H1 (cell line): ENCODE measurements at regions not wholly inside any gene's neighbourhood (a gene's known extent, or its start where the extent isn't known, plus 50 kb on each side); places are given as distances from the start of the nearest gene placed in this dataset.

Experiments used
- CTCF ChIA-PET: fragments of 300-600 bp; sonication (Branson Sonifier 250); formaldehyde crosslinking; loops from one replicate; lab custom pipeline; 2021; ENCODE audit not compliant: partially characterized antibody; lab: Charles Lee
- POLR2A ChIA-PET: fragments of 300-600 bp; sonication (Branson Sonifier 250); formaldehyde crosslinking; loops from one replicate; lab custom pipeline; 2021; ENCODE audit warnings: inconsistent platforms; ENCODE audit not compliant: partially characterized antibody; lab: Charles Lee
- DNase-seq, 2 experiments: peaks; one replicate each; pipeline versions ENCODE4 v3.0.0 to v3.0.0-alpha.2; 2010 to 2022; ENCODE audit warnings: low spot score in 2 of 2, low read depth in 1 of 2, mixed read lengths in 1 of 2
- FAIRE-seq: peaks from 2 replicates; lab custom pipeline; 2011; peaks lifted over from hg19 to GRCh38; lab: Jason Lieb, UNC
- H2AFZ ChIP-seq: 2 replicates; pipeline ENCODE4 v1.8.1; 2012; ENCODE audit warnings: low read length, inconsistent platforms
- H2AK5ac ChIP-seq: 2 replicates; pipeline ENCODE4 v1.6.1; 2013; ENCODE audit warnings: low read depth, low read length
- H2BK120ac ChIP-seq: replicated peaks from 2 replicates; pipeline ENCODE3; 2013; ENCODE audit warnings: low read depth, low read length, inconsistent platforms
- H2BK12ac ChIP-seq: 2 replicates; pipeline ENCODE4 v1.6.1; 2013; ENCODE audit warnings: low read depth, low read length
- H2BK15ac ChIP-seq: 2 replicates; pipeline ENCODE4 v1.6.1; 2013; ENCODE audit warnings: low read length
- H2BK20ac ChIP-seq: 2 replicates; pipeline ENCODE4 v1.6.1; 2013; ENCODE audit warnings: low read length
- H2BK5ac ChIP-seq: 2 replicates; pipeline ENCODE4 v1.6.1; 2013; ENCODE audit warnings: low read depth, low read length
- H3K14ac ChIP-seq: 2 replicates; pipeline ENCODE4 v1.6.1; 2013; ENCODE audit warnings: inconsistent platforms; ENCODE audit not compliant: insufficient read length
- H3K18ac ChIP-seq: 2 replicates; pipeline ENCODE4 v1.6.1; 2013; ENCODE audit warnings: low read length; ENCODE audit errors: extremely low read depth
- H3K23ac ChIP-seq: 2 replicates; pipeline ENCODE4 v1.6.1; 2013; ENCODE audit warnings: inconsistent platforms; ENCODE audit not compliant: insufficient read length
- H3K23me2 ChIP-seq: 2 replicates; pipeline ENCODE4 v1.6.1; 2013; ENCODE audit warnings: low read depth, low read length
- H3K27ac ChIP-seq: 2 replicates; pipeline ENCODE4 v1.6.1; 2011; ENCODE audit warnings: low read depth, low read length, inconsistent platforms
- H3K27me3 ChIP-seq, 4 experiments: replicated peaks in 1 of 4; 1 replicate in 1 of 4; 2 replicates in 3 of 4; pipeline versions ENCODE4 v1.6.1 to v1.8.1; 2011 to 2013; ENCODE audit warnings: low read length in 3 of 4, mild to moderate bottlenecking in 3 of 4, inconsistent platforms in 2 of 4, mixed read lengths in 2 of 4, moderate library complexity in 1 of 4; ENCODE audit not compliant: control insufficient read depth in 3 of 4, insufficient read depth in 3 of 4; ENCODE audit errors: extremely low read depth in 1 of 4
- H3K36me3 ChIP-seq, 4 experiments: 2 replicates each; pipeline versions ENCODE4 v1.6.1 to v1.8.1; 2011 to 2013; ENCODE audit warnings: mild to moderate bottlenecking in 4 of 4, low read length in 3 of 4, moderate library complexity in 2 of 4, control low read depth in 1 of 4, inconsistent platforms in 1 of 4; ENCODE audit not compliant: insufficient read depth in 4 of 4, control insufficient read depth in 2 of 4
- H3K4ac ChIP-seq: replicated peaks from 2 replicates; pipeline ENCODE3; 2013; ENCODE audit warnings: low read length, low read depth, mixed read lengths, inconsistent platforms; ENCODE audit not compliant: insufficient read length
- H3K4me1 ChIP-seq, 4 experiments: replicated peaks in 1 of 4; 1 replicate in 1 of 4; 2 replicates in 3 of 4; pipeline versions ENCODE4 v1.6.1 to v1.8.1; 2011 to 2013; ENCODE audit warnings: low read length in 3 of 4, inconsistent platforms in 2 of 4, mixed read lengths in 1 of 4; ENCODE audit not compliant: insufficient read depth in 4 of 4, control insufficient read depth in 3 of 4
- H3K4me2 ChIP-seq, 2 experiments: 2 replicates each; pipeline versions ENCODE4 v1.6.1 to v1.8.1; 2011 to 2013; ENCODE audit warnings: low read depth in 2 of 2, low read length in 2 of 2, control low read depth in 1 of 2, inconsistent platforms in 1 of 2, mild to moderate bottlenecking in 1 of 2; ENCODE audit not compliant: insufficient read depth in 1 of 2
- H3K4me3 ChIP-seq, 4 experiments: fragments of 200-600, 300-600 bp in 1 of 4; sonication (generic), shearing (Covaris generic), sonication (Bioruptor Twin) in 1 of 4; 2 replicates each; pipeline versions ENCODE4 v1.5.1 to v1.8.1; 2011 to 2016; ENCODE audit warnings: low read length in 4 of 4, low read depth in 3 of 4, control low read depth in 2 of 4, inconsistent platforms in 2 of 4, mild to moderate bottlenecking in 2 of 4, mixed read lengths in 1 of 4, moderate library complexity in 1 of 4; ENCODE audit not compliant: insufficient read depth in 2 of 4; ENCODE audit errors: extremely low read depth in 1 of 4
- H3K56ac ChIP-seq: replicated peaks from 2 replicates; pipeline ENCODE3; 2013; ENCODE audit warnings: low read depth, mild to moderate bottlenecking, mixed read lengths, low read length, inconsistent platforms; ENCODE audit not compliant: insufficient read length
- H3K79me1 ChIP-seq: 2 replicates; pipeline ENCODE4 v1.6.1; 2013; ENCODE audit warnings: low read depth, low read length, control low read depth
- H3K79me2 ChIP-seq, 2 experiments: 2 replicates each; pipeline versions ENCODE4 v1.6.1 to v1.8.1; 2012 to 2013; ENCODE audit warnings: low read length in 2 of 2, mild to moderate bottlenecking in 2 of 2, inconsistent platforms in 1 of 2; ENCODE audit not compliant: insufficient read depth in 2 of 2, control insufficient read depth in 1 of 2
- H3K9ac ChIP-seq, 4 experiments: replicated peaks in 1 of 4; 1 replicate in 1 of 4; 2 replicates in 3 of 4; pipeline versions ENCODE4 v1.6.1 to v1.8.1; 2011 to 2013; ENCODE audit warnings: low read depth in 3 of 4, low read length in 3 of 4, control low read depth in 2 of 4, mild to moderate bottlenecking in 2 of 4, moderate library complexity in 2 of 4, inconsistent platforms in 1 of 4; ENCODE audit errors: extremely low read depth in 1 of 4
- H3K9me3 ChIP-seq, 2 experiments: 2 replicates each; pipeline versions ENCODE4 v1.6.1 to v1.8.1; 2012 to 2013; ENCODE audit warnings: mild to moderate bottlenecking in 2 of 2, moderate library complexity in 2 of 2, control low read depth in 1 of 2, inconsistent platforms in 1 of 2, low read depth in 1 of 2, low read length in 1 of 2, mixed read lengths in 1 of 2; ENCODE audit not compliant: insufficient read depth in 2 of 2
- H4K20me1 ChIP-seq, 2 experiments: replicated peaks in 1 of 2; 2 replicates each; pipeline versions ENCODE3 to v1.8.1; 2011 to 2013; ENCODE audit warnings: inconsistent platforms in 2 of 2, low read length in 2 of 2, mild to moderate bottlenecking in 1 of 2; ENCODE audit not compliant: insufficient read depth in 2 of 2, control insufficient read depth in 1 of 2
- H4K5ac ChIP-seq: 2 replicates; pipeline ENCODE4 v1.6.1; 2013; ENCODE audit warnings: low read length, low read depth, mixed read lengths, inconsistent platforms; ENCODE audit not compliant: insufficient read length
- H4K8ac ChIP-seq: 2 replicates; pipeline ENCODE4 v1.8.0; 2013; ENCODE audit warnings: mild to moderate bottlenecking, moderate library complexity, low read length, inconsistent platforms; ENCODE audit not compliant: insufficient read depth; ENCODE audit errors: extremely low read depth
- H4K91ac ChIP-seq: replicated peaks from 2 replicates; pipeline ENCODE3; 2013; ENCODE audit warnings: low read length, mixed read lengths, inconsistent platforms; ENCODE audit not compliant: insufficient read length
- ASH2L ChIP-seq: fragments of 200-600, 300-600 bp; sonication (generic); IDR thresholded peaks from one replicate; pipeline ENCODE4 v1.7.1; 2017; ENCODE audit warnings: low read length
- CBX8 ChIP-seq: fragments of 300-800, 300-1000 bp; sonication (generic); IDR thresholded peaks from 2 replicates; pipeline ENCODE4 v1.7.1; 2016; ENCODE audit warnings: low read depth, low read length, borderline replicate concordance
- CREB1 ChIP-seq: IDR thresholded peaks from 2 replicates; pipeline ENCODE4 v1.6.1; 2012; ENCODE audit warnings: inconsistent platforms
- EGR1 ChIP-seq: IDR thresholded peaks from 2 replicates; pipeline ENCODE4 v1.6.1; 2011; ENCODE audit warnings: low read depth, low read length, borderline replicate concordance
- NRF1 ChIP-seq: IDR thresholded peaks from 2 replicates; pipeline ENCODE4 v1.6.1; 2011; ENCODE audit warnings: mild to moderate bottlenecking, low read depth, low read length, improper control_type of control experiment
- POU5F1 ChIP-seq: IDR thresholded peaks from 2 replicates; pipeline ENCODE4 v1.6.1; 2011; ENCODE audit warnings: low read depth, mild to moderate bottlenecking, low read length, moderate library complexity
- RFX5 ChIP-seq: IDR thresholded peaks from 2 replicates; pipeline ENCODE4 v1.6.1; 2011; ENCODE audit warnings: low read depth, low read length, improper control_type of control experiment, borderline replicate concordance
- RXRA ChIP-seq: IDR thresholded peaks from 2 replicates; pipeline ENCODE4 v1.6.1; 2011; ENCODE audit warnings: low read depth, mild to moderate bottlenecking, low read length, moderate library complexity; ENCODE audit not compliant: insufficient read depth
- SP4 ChIP-seq: IDR thresholded peaks from 2 replicates; pipeline ENCODE4 v1.6.1; 2012; ENCODE audit warnings: low read length, inconsistent platforms
- WGBS, 2 experiments: shearing (Covaris generic) in 1 of 2; methylation state at CpG; one replicate each; pipeline versions ENCODE4 v1.1.6 to v1.1.7; 2013 to 2015; ENCODE audit warnings: low lambda C conversion rate in 2 of 2, mixed read lengths in 2 of 2, inconsistent platforms in 1 of 2, low coverage in 1 of 2, missing lambda C conversion rate in 1 of 2; ENCODE audit not compliant: insufficient replicate concordance in 2 of 2, insufficient coverage in 1 of 2, insufficient read length in 1 of 2; ENCODE audit errors: extremely low coverage in 1 of 2, missing lambda C conversion rate in 1 of 2; 5-methylcytosine and 5-hydroxymethylcytosine counted together
- TF ChIP-seq, protein P1 (sequence below): IDR thresholded peaks from 2 replicates; pipeline ENCODE4 v1.6.1; 2012; ENCODE audit warnings: inconsistent platforms
- TF ChIP-seq, protein P2 (sequence below): IDR thresholded peaks from 2 replicates; pipeline ENCODE4 v1.6.1; 2012; ENCODE audit warnings: low read length, inconsistent platforms
- TF ChIP-seq, protein P3 (sequence below): IDR thresholded peaks from 2 replicates; pipeline ENCODE4 v1.6.1; 2011; ENCODE audit warnings: low read depth, mild to moderate bottlenecking, low read length; ENCODE audit not compliant: insufficient read depth

DNA sequence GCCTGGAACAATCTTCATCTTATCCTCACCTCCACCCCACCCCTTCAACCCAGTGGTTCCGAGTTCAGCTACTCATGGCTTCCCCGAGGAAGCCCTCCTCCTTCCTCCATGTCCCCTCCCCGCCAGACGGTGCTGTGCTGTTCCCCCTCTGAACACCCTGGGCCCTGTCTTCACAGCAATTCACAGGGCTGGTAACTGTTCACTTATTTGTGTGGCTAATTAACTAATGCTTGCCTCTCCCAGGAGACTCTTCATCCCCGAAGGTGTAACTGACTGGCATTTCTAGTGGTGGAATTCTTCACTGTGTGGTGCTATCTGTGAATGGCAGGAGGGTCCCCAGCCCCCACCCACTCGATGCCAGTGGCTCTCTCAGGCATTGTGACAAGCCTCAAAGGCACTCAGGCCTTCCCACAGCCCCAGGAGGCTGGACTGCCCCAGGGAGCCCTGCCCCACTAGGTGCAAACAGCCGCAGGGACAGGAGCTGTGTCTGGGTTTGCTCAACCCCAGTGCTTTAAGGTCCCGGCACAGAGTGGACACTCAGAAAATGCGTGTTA lies 133.7 kb upstream of the ID2 start:
- H3K14ac ChIP-seq, result no peak overlapping the region
- H3K27me3 ChIP-seq, result no peaks in the 10 kb centered on the region
- ChIA-PET CTCF (interaction anchor here (0.9 to 1.6 kb wide), 4 partner anchors 8 to 95 kb away, joined by 3 to 9 read pairs (median 3); no protein-coding TSS in a partner anchor), POLR2A (interaction anchor here (0.7 to 1.1 kb wide), 2 partner anchors 131 to 134 kb away, joined by 3 to 4 read pairs; partner anchors contain the start of gene ID2)
- no peak overlapping the region for H2BK15ac ChIP-seq
- peak overlapping the region; percentile 9; the same call in 1 of the 2 replicates for H2BK5ac ChIP-seq
- no peak overlapping the region for H2BK20ac ChIP-seq
- no peak overlapping the region for H4K91ac ChIP-seq
- H3K23me2 ChIP-seq, result no peaks in the 10 kb centered on the region
- H3K23ac ChIP-seq, result no peak overlapping the region
- H4K8ac ChIP-seq, result no peak overlapping the region
- H3K9me3 ChIP-seq, result no peaks in the 10 kb centered on the region
- no peak overlapping the region for H3K9ac ChIP-seq
- no peak overlapping the region for H3K4me3 ChIP-seq
- no peak for DNase-seq
- H2BK120ac ChIP-seq, result no peak overlapping the region
- no peak overlapping the region for H3K4me2 ChIP-seq
- H3K79me1 ChIP-seq, result no peaks in the 10 kb centered on the region; the same call in 1 of the 2 replicates
- no peak for FAIRE-seq
- H3K27ac ChIP-seq, result no peak overlapping the region
- no peak overlapping the region for H3K4ac ChIP-seq
- H2BK12ac ChIP-seq, result no peak overlapping the region
- H2AK5ac ChIP-seq, result no peak overlapping the region
- WGBS, 2 experiments, result 86% methylated on average over 9 of the region's 9 CpGs; no CpG with 5 or more reads in 1 of the 2 experiments
- H3K18ac ChIP-seq, result no peak overlapping the region
- no peak overlapping the region for H2AFZ ChIP-seq
- H3K4me1 ChIP-seq, result no peaks in the 10 kb centered on the region
- H3K79me2 ChIP-seq, result no peaks in the 10 kb centered on the region
- no peak overlapping the region for H3K56ac ChIP-seq
- H4K20me1 ChIP-seq, result no peaks in the 10 kb centered on the region
- H4K5ac ChIP-seq, result no peak overlapping the region
- no peaks in the 10 kb centered on the region for H3K36me3 ChIP-seq
- TF ChIP-seq, protein P1, sequence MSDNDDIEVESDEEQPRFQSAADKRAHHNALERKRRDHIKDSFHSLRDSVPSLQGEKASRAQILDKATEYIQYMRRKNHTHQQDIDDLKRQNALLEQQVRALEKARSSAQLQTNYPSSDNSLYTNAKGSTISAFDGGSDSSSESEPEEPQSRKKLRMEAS, result no peak
- no peak for TF ChIP-seq ASH2L
- TF ChIP-seq, protein P2, sequence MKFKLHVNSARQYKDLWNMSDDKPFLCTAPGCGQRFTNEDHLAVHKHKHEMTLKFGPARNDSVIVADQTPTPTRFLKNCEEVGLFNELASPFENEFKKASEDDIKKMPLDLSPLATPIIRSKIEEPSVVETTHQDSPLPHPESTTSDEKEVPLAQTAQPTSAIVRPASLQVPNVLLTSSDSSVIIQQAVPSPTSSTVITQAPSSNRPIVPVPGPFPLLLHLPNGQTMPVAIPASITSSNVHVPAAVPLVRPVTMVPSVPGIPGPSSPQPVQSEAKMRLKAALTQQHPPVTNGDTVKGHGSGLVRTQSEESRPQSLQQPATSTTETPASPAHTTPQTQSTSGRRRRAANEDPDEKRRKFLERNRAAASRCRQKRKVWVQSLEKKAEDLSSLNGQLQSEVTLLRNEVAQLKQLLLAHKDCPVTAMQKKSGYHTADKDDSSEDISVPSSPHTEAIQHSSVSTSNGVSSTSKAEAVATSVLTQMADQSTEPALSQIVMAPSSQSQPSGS, result no peak
- TF ChIP-seq NRF1, result no peak
- TF ChIP-seq CREB1, result no peak
- no peak for TF ChIP-seq CBX8
- no peak for TF ChIP-seq SP4
- no peak for TF ChIP-seq EGR1
- TF ChIP-seq RXRA, result no peak
- no peak for TF ChIP-seq RFX5
- TF ChIP-seq POU5F1, result no peak
- TF ChIP-seq, protein P3, sequence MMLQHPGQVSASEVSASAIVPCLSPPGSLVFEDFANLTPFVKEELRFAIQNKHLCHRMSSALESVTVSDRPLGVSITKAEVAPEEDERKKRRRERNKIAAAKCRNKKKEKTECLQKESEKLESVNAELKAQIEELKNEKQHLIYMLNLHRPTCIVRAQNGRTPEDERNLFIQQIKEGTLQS, result no peak
